ENCODE measurements at regions not wholly inside any gene's neighbourhood (a gene's known extent, or its start where the extent isn't known, plus 50 kb on each side); places are given as distances from the start of the nearest gene placed in this dataset.

GRCh38 chr4:20412072-20412471, 160.4 kb downstream of the SLIT2 start:
- DNase-seq = no peak

GRCh38 chr4:20416800-20417199, 165.1 kb downstream of the SLIT2 start:
- no peak for DNase-seq

GRCh38 chr4:20418861-20419451, 167.3 kb downstream of the SLIT2 start:
- DNase-seq = peak; percentile 16

GRCh38 chr4:20420916-20421602, 169.4 kb downstream of the SLIT2 start:
- DNase-seq = no peak

GRCh38 chr4:20421603-20421985, 169.9 kb downstream of the SLIT2 start:
- DNase-seq = no peak

GRCh38 chr4:20422398-20422797, 170.7 kb downstream of the SLIT2 start:
- DNase-seq = peak; percentile 3

GRCh38 chr4:20423420-20423819, 171.7 kb downstream of the SLIT2 start:
- no peak for DNase-seq

GRCh38 chr4:20426028-20426427, 174.3 kb downstream of the SLIT2 start:
- no peak for DNase-seq

GRCh38 chr4:20428436-20429160, 176.9 kb downstream of the SLIT2 start:
- DNase-seq = no peak

GRCh38 chr4:20430259-20430941, 178.7 kb downstream of the SLIT2 start:
- no peak for DNase-seq

GRCh38 chr4:20431543-20431951, 179.8 kb downstream of the SLIT2 start:
- no peak for DNase-seq

GRCh38 chr4:20432088-20432487, 180.4 kb downstream of the SLIT2 start:
- DNase-seq = no peak

GRCh38 chr4:20433097-20433705, 181.5 kb downstream of the SLIT2 start:
- no peak for DNase-seq

GRCh38 chr4:20440170-20440569, 188.5 kb downstream of the SLIT2 start:
- no peak for DNase-seq

- peak; percentile 34 for DNase-seq
These were observed 191.5 kb downstream of the SLIT2 start for GRCh38 chr4:20443015-20443805.

GRCh38 chr4:20444599-20445337, 193.1 kb downstream of the SLIT2 start:
- no peak for DNase-seq

- no peak for DNase-seq
These were observed 194.4 kb downstream of the SLIT2 start for GRCh38 chr4:20445933-20446723.

- no peak for DNase-seq
These were observed 195.4 kb downstream of the SLIT2 start for GRCh38 chr4:20447103-20447502.

- DNase-seq = peak; percentile 18
These were observed 200.3 kb downstream of the SLIT2 start for GRCh38 chr4:20451986-20452385.

GRCh38 chr4:20454515-20454914, 202.8 kb downstream of the SLIT2 start:
- DNase-seq = peak; percentile 28

GRCh38 chr4:20456407-20456806, 204.7 kb downstream of the SLIT2 start:
- DNase-seq = no peak

All from DMS79 treated with DMSO at 0.1 percent for 48 hours (cell line).